Endodermal cell (in vitro differentiated cells): ENCODE measurements at regions not wholly inside any gene's neighbourhood (a gene's known extent, or its start where the extent isn't known, plus 50 kb on each side); places are given as distances from the start of the nearest gene placed in this dataset.
"Not testable (repeated sequence)": the region's sequence is repeated elsewhere in the genome, so short reads cannot be mapped to it uniquely, and the experiment has no call there.

Experiments used
- DNase-seq: peaks from one replicate; pipeline ENCODE4 v3.0.0-alpha.2; 2017
- H3K27ac ChIP-seq: 2 replicates; pipeline ENCODE4 v1.5.1; 2013; ENCODE audit warnings: mild to moderate bottlenecking, low read depth, low read length, moderate library complexity
- H3K27me3 ChIP-seq: 2 replicates; pipeline ENCODE4 v1.6.1; 2013; ENCODE audit warnings: mild to moderate bottlenecking, low read length, moderate library complexity; ENCODE audit not compliant: insufficient read depth, control insufficient read depth, poor library complexity, severe bottlenecking
- H3K36me3 ChIP-seq: 2 replicates; pipeline ENCODE4 v1.7.0; 2013; ENCODE audit warnings: mild to moderate bottlenecking, low read length, moderate library complexity; ENCODE audit not compliant: control insufficient read depth, insufficient read depth
- H3K4me1 ChIP-seq: one replicate; pipeline ENCODE4 v1.7.0; 2013; ENCODE audit warnings: low read length; ENCODE audit not compliant: control insufficient read depth, insufficient read depth
- H3K4me3 ChIP-seq: 2 replicates; pipeline ENCODE4 v1.5.1; 2013; ENCODE audit warnings: mild to moderate bottlenecking, low read length, moderate library complexity
- H3K9ac ChIP-seq: 2 replicates; pipeline ENCODE4 v1.6.1; 2013; ENCODE audit warnings: mild to moderate bottlenecking, low read length, moderate library complexity; ENCODE audit not compliant: poor library complexity, severe bottlenecking; ENCODE audit errors: extremely low read depth
- H3K9me3 ChIP-seq: 2 replicates; pipeline ENCODE4 v1.6.1; 2013; ENCODE audit warnings: mild to moderate bottlenecking, low read length, moderate library complexity; ENCODE audit not compliant: control insufficient read depth
- H3K27ac Mint-ChIP-seq: 2 replicates; pipeline ENCODE4 v1.8.0; 2020; ENCODE audit warnings: mixed read lengths
- H3K27me3 Mint-ChIP-seq: 2 replicates; pipeline ENCODE4 v1.8.0; 2021; ENCODE audit warnings: mild to moderate bottlenecking, mixed read lengths; ENCODE audit not compliant: insufficient read depth
- H3K36me3 Mint-ChIP-seq: 2 replicates; pipeline ENCODE4 v1.8.0; 2020; ENCODE audit warnings: low read depth, mixed read lengths
- H3K4me1 Mint-ChIP-seq: 2 replicates; pipeline ENCODE4 v1.8.0; 2020; ENCODE audit warnings: mixed read lengths
- H3K4me3 Mint-ChIP-seq: 2 replicates; pipeline ENCODE4 v1.8.0; 2020; ENCODE audit warnings: mild to moderate bottlenecking, moderate library complexity, mixed read lengths
- H3K9me3 Mint-ChIP-seq: 2 replicates; pipeline ENCODE4 v1.8.0; 2020; ENCODE audit warnings: mild to moderate bottlenecking, mixed read lengths
- WGBS, 2 experiments: methylation state at CpG; one replicate each; pipeline versions ENCODE4 v1.1.5 to v1.1.7; 2013; ENCODE audit warnings: missing lambda C conversion rate in 2 of 2, mixed read lengths in 1 of 2; ENCODE audit not compliant: insufficient coverage in 1 of 2, insufficient read length in 1 of 2; 5-methylcytosine and 5-hydroxymethylcytosine counted together
- TF ChIP-seq, protein P1 (sequence below): fragments of 200-600 bp; sonication (generic); conservative IDR thresholded peaks from 2 replicates; pipeline ENCODE4 v1.5.0; 2021; ENCODE audit warnings: antibody characterized with exemption, mild to moderate bottlenecking

DNA sequence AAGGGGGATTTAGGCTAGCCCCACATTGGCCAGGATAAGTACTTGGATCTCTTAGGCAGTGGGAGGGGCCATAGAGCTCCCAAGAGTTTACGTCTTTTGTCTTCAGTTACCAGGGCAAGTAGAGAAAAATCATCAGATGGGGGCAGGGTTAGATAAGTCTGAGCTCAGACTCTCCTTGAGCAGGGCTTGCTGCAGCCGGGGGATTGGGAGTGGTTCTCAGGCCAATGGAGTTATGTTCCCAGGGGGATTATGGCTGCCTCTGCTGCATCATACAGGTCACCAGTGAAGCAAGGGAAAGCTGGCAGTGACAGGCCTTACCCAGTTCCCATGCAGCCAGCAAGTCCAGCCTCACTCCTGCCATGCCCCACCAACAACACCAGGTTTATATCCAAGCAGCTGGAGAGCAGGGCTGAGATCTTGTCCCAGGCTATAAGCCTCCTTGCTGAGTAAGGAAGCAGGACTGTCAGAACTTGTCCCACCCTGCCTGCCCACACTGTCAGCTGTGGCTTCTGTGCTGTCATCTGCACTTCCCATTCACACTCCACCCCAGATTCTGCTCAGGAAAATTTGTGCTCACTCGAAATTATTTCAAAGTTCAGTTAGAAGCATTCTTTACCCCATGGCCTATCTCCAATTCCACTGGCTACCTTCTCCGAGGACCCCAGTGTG is 215.3 kb downstream of the FAM43A start:
- Mint-ChIP-seq H3K27ac (no peak overlapping the region), H3K4me1 (no peaks in the 10 kb centered on the region), H3K36me3 (no peaks in the 10 kb centered on the region), H3K9me3 (peaks cover 27% of the 10 kb centered on the region), H3K27me3 (peaks cover 5% of the 10 kb centered on the region), H3K4me3 (no peak overlapping the region)
- H3K4me1 ChIP-seq: no peaks in the 10 kb centered on the region
- no peaks in the 10 kb centered on the region for H3K36me3 ChIP-seq
- H3K9ac ChIP-seq: no peak overlapping the region
- whole genome bisulfite sequencing, 2 experiments: 85% methylated on average over 3 to 4 of the region's 4 CpGs
- no peaks in the 10 kb centered on the region for H3K27me3 ChIP-seq
- H3K9me3 ChIP-seq: peaks cover 38% of the 10 kb centered on the region
- no peak overlapping the region for H3K4me3 ChIP-seq
- no peak overlapping the region for H3K27ac ChIP-seq
- TF ChIP-seq, protein P1, sequence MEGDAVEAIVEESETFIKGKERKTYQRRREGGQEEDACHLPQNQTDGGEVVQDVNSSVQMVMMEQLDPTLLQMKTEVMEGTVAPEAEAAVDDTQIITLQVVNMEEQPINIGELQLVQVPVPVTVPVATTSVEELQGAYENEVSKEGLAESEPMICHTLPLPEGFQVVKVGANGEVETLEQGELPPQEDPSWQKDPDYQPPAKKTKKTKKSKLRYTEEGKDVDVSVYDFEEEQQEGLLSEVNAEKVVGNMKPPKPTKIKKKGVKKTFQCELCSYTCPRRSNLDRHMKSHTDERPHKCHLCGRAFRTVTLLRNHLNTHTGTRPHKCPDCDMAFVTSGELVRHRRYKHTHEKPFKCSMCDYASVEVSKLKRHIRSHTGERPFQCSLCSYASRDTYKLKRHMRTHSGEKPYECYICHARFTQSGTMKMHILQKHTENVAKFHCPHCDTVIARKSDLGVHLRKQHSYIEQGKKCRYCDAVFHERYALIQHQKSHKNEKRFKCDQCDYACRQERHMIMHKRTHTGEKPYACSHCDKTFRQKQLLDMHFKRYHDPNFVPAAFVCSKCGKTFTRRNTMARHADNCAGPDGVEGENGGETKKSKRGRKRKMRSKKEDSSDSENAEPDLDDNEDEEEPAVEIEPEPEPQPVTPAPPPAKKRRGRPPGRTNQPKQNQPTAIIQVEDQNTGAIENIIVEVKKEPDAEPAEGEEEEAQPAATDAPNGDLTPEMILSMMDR: no peak
- no peak for DNase-seq

GRCh38 chr3:194903447-194903846 is 217.8 kb downstream of the FAM43A start:
- H3K4me3 Mint-ChIP-seq, H3K4me3 ChIP-seq, DNase-seq, H3K27me3 ChIP-seq, H3K36me3 Mint-ChIP-seq, H3K27me3 Mint-ChIP-seq, H3K9ac ChIP-seq, H3K4me1 Mint-ChIP-seq, H3K4me1 ChIP-seq, H3K27ac ChIP-seq, H3K36me3 ChIP-seq, H3K27ac Mint-ChIP-seq: not testable (repeated sequence)
- peaks cover 27% of the 10 kb centered on the region for H3K9me3 Mint-ChIP-seq
- 83 to 88% methylated on average over 1 to 2 of the region's 2 CpGs for WGBS, 2 experiments
- H3K9me3 ChIP-seq: peaks cover 38% of the 10 kb centered on the region

GRCh38 chr3:194904999-194905398 is 219.3 kb downstream of the FAM43A start:
- 96 to 97% methylated on average over 3 of the region's 3 CpGs for WGBS, 2 experiments
- H3K36me3 ChIP-seq: not testable (repeated sequence)

DNA sequence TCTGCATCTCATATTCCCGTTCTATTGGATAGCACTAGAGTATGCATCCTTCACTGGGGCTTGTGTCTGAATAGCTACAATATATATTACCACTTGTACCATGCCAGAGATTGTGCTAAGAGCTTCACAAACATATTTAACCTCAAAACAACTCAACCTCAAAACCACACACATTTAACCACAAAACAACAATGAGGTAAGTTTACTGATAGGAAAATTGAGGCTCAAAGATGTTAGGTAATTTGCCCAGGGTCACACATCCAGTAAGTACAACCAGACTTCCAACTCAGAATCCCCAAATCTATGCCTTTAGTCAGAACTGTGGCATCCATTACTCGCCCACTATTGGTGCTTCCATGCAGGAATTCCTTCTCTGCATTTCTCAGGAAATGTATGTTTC is 220.0 kb downstream of the FAM43A start:
- H3K4me3 ChIP-seq: no peak overlapping the region
- 85 to 100% methylated on average over 1 to 2 of the region's 2 CpGs for WGBS, 2 experiments
- Mint-ChIP-seq H3K27ac (no peak overlapping the region), H3K27me3 (no peaks in the 10 kb centered on the region), H3K9me3 (peaks cover 17% of the 10 kb centered on the region), H3K4me1 (no peaks in the 10 kb centered on the region), H3K36me3 (no peaks in the 10 kb centered on the region), H3K4me3 (no peak overlapping the region)
- TF ChIP-seq, protein P1: no peak
- no peak for DNase-seq
- no peak overlapping the region for H3K9ac ChIP-seq
- no peak overlapping the region for H3K27ac ChIP-seq
- peaks cover 17% of the 10 kb centered on the region for H3K9me3 ChIP-seq
- no peaks in the 10 kb centered on the region for H3K4me1 ChIP-seq
- H3K36me3 ChIP-seq: no peaks in the 10 kb centered on the region
- H3K27me3 ChIP-seq: no peaks in the 10 kb centered on the region

More at GRCh38 chr3:194904999-194905398, 219.3 kb downstream of the FAM43A start:
- H3K4me3 ChIP-seq, H3K27ac ChIP-seq, H3K27ac Mint-ChIP-seq, H3K27me3 Mint-ChIP-seq, H3K36me3 Mint-ChIP-seq, H3K27me3 ChIP-seq, H3K4me1 Mint-ChIP-seq, DNase-seq, H3K4me3 Mint-ChIP-seq, H3K9ac ChIP-seq, H3K4me1 ChIP-seq: not testable (repeated sequence)
- H3K9me3 Mint-ChIP-seq: peaks cover 23% of the 10 kb centered on the region
- H3K9me3 ChIP-seq: peaks cover 22% of the 10 kb centered on the region
